KMS-11 (cell line): ENCODE measurements at regions not wholly inside any gene's neighbourhood (a gene's known extent, or its start where the extent isn't known, plus 50 kb on each side); places are given as distances from the start of the nearest gene placed in this dataset.

Experiments
- H2AFZ ChIP-seq: fragments of 200-600 bp; sonication (generic); 2 replicates; pipeline ENCODE4 v1.6.1; 2016; ENCODE audit warnings: antibody characterized with exemption, mixed run types, low read depth
- H3K27ac ChIP-seq: fragments of 200-600 bp; sonication (generic); 2 replicates; pipeline ENCODE4 v1.6.1; 2016; ENCODE audit warnings: mild to moderate bottlenecking, mixed run types
- H3K27me3 ChIP-seq: fragments of 200-600 bp; sonication (generic); 2 replicates; pipeline ENCODE4 v1.6.1; 2017; ENCODE audit warnings: mild to moderate bottlenecking, low read depth, mixed run types, moderate library complexity; ENCODE audit not compliant: insufficient read depth
- H3K36me3 ChIP-seq: fragments of 200-600 bp; sonication (generic); 2 replicates; pipeline ENCODE4 v1.6.1; 2017; ENCODE audit warnings: mild to moderate bottlenecking, mixed run types; ENCODE audit not compliant: insufficient read depth
- H3K4me1 ChIP-seq: fragments of 200-600 bp; sonication (generic); 2 replicates; pipeline ENCODE4 v1.6.1; 2016; ENCODE audit warnings: mild to moderate bottlenecking, low read depth, mixed run types; ENCODE audit not compliant: poor library complexity, severe bottlenecking
- H3K4me2 ChIP-seq: fragments of 200-600 bp; sonication (generic); 2 replicates; pipeline ENCODE4 v1.7.0; 2016; ENCODE audit warnings: mild to moderate bottlenecking, mixed run types
- H3K4me3 ChIP-seq: fragments of 200-600 bp; sonication (generic); IDR thresholded peaks from 2 replicates; pipeline ENCODE4 v1.6.1; 2017; ENCODE audit warnings: low read depth, low read length, mixed read lengths; ENCODE audit not compliant: insufficient read depth
- H3K79me2 ChIP-seq: fragments of 200-600 bp; sonication (generic); 2 replicates; pipeline ENCODE4 v1.6.1; 2016; ENCODE audit warnings: low read depth, mixed run types; ENCODE audit not compliant: insufficient read depth
- H3K9ac ChIP-seq: fragments of 200-600 bp; sonication (generic); 2 replicates; pipeline ENCODE4 v1.6.1; 2016; ENCODE audit warnings: mild to moderate bottlenecking, mixed run types
- H4K20me1 ChIP-seq: fragments of 200-600 bp; sonication (generic); 2 replicates; pipeline ENCODE4 v1.6.1; 2016; ENCODE audit warnings: mild to moderate bottlenecking, mixed run types; ENCODE audit not compliant: insufficient read depth
- CTCF ChIP-seq: fragments of 200-600 bp; sonication (generic); conservative IDR thresholded peaks from 2 replicates; pipeline ENCODE4 v1.6.1; 2017; ENCODE audit warnings: low read depth, mild to moderate bottlenecking, antibody characterized with exemption, low read length, moderate library complexity, mixed read lengths

GRCh38 chr3:64300790-64301423 is 75.6 kb upstream of the PRICKLE2 start:
- no peaks in the 10 kb centered on the region for H3K79me2 ChIP-seq
- no peak for TF ChIP-seq CTCF
- H3K9ac ChIP-seq: no peak overlapping the region
- no peaks in the 10 kb centered on the region for H3K36me3 ChIP-seq
- no peak overlapping the region for H3K27ac ChIP-seq
- H3K27me3 ChIP-seq: no peaks in the 10 kb centered on the region
- no peaks in the 10 kb centered on the region for H4K20me1 ChIP-seq
- H3K4me1 ChIP-seq: no peaks in the 10 kb centered on the region
- no peak overlapping the region for H2AFZ ChIP-seq
- H3K4me3 ChIP-seq: no peak overlapping the region
- no peak overlapping the region for H3K4me2 ChIP-seq

- no peak overlapping the region for H3K4me2 ChIP-seq
- no peaks in the 10 kb centered on the region for H4K20me1 ChIP-seq
- no peak overlapping the region for H3K9ac ChIP-seq
- H3K4me1 ChIP-seq: no peaks in the 10 kb centered on the region
- no peaks in the 10 kb centered on the region for H3K79me2 ChIP-seq
- no peaks in the 10 kb centered on the region for H3K27me3 ChIP-seq
- no peak overlapping the region for H3K27ac ChIP-seq
- no peak for TF ChIP-seq CTCF
- H2AFZ ChIP-seq: no peak overlapping the region
- H3K4me3 ChIP-seq: no peak overlapping the region
- no peaks in the 10 kb centered on the region for H3K36me3 ChIP-seq
These were observed 73.9 kb upstream of the PRICKLE2 start for GRCh38 chr3:64299206-64299605.

GRCh38 chr3:64297563-64297962 is 72.3 kb upstream of the PRICKLE2 start:
- no peak for TF ChIP-seq CTCF

GRCh38 chr3:64295594-64295993 is 70.3 kb upstream of the PRICKLE2 start:
- H3K36me3 ChIP-seq: no peaks in the 10 kb centered on the region
- H3K4me2 ChIP-seq: no peak overlapping the region
- H3K27me3 ChIP-seq: no peaks in the 10 kb centered on the region
- H3K27ac ChIP-seq: no peak overlapping the region
- no peak for TF ChIP-seq CTCF
- H3K79me2 ChIP-seq: no peaks in the 10 kb centered on the region
- no peak overlapping the region for H3K4me3 ChIP-seq
- no peak overlapping the region for H2AFZ ChIP-seq
- H3K4me1 ChIP-seq: no peaks in the 10 kb centered on the region
- no peak overlapping the region for H3K9ac ChIP-seq
- no peaks in the 10 kb centered on the region for H4K20me1 ChIP-seq

More at GRCh38 chr3:64297563-64297962, 72.3 kb upstream of the PRICKLE2 start:
- H3K36me3 ChIP-seq: no peaks in the 10 kb centered on the region
- no peak overlapping the region for H3K9ac ChIP-seq
- H3K79me2 ChIP-seq: no peaks in the 10 kb centered on the region
- H3K4me3 ChIP-seq: no peak overlapping the region
- H3K4me1 ChIP-seq: no peaks in the 10 kb centered on the region
- no peaks in the 10 kb centered on the region for H3K27me3 ChIP-seq
- H3K27ac ChIP-seq: no peak overlapping the region
- no peak overlapping the region for H3K4me2 ChIP-seq
- H4K20me1 ChIP-seq: no peaks in the 10 kb centered on the region
- H2AFZ ChIP-seq: no peak overlapping the region
